ENCODE measurements at regions not wholly inside any gene's neighbourhood (a gene's known extent, or its start where the extent isn't known, plus 50 kb on each side); places are given as distances from the start of the nearest gene placed in this dataset.
"Not testable (repeated sequence)": the region's sequence is repeated elsewhere in the genome, so short reads cannot be mapped to it uniquely, and the experiment has no call there.

DNA sequence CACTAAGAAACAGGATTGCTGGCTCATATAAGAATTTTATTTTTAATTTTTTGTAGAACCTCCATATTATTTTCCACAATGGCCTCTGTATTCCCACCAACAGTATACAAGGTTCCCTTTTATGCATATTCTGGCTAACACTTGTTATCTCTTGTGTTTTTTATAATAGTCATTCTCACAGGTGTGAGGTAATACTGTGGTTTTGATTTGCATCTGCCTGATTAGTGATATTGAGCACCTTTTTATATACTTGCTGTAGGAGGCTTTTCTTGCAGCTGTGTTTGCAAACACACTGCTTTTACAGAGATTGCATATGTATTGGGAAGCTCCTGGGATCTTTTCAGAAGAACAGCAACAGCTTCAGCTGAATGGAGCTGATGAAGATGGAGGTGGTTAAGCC is 164.8 kb downstream of the DEPDC1B start:
- TF ChIP-seq, protein P1, sequence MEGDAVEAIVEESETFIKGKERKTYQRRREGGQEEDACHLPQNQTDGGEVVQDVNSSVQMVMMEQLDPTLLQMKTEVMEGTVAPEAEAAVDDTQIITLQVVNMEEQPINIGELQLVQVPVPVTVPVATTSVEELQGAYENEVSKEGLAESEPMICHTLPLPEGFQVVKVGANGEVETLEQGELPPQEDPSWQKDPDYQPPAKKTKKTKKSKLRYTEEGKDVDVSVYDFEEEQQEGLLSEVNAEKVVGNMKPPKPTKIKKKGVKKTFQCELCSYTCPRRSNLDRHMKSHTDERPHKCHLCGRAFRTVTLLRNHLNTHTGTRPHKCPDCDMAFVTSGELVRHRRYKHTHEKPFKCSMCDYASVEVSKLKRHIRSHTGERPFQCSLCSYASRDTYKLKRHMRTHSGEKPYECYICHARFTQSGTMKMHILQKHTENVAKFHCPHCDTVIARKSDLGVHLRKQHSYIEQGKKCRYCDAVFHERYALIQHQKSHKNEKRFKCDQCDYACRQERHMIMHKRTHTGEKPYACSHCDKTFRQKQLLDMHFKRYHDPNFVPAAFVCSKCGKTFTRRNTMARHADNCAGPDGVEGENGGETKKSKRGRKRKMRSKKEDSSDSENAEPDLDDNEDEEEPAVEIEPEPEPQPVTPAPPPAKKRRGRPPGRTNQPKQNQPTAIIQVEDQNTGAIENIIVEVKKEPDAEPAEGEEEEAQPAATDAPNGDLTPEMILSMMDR (conservative IDR thresholded peaks at IDR 0.05), result no peak
- TF ChIP-seq ZFX (IDR thresholded peaks at IDR 0.05), result no peak
- H3K27ac ChIP-seq, result no peak overlapping the region

DNA sequence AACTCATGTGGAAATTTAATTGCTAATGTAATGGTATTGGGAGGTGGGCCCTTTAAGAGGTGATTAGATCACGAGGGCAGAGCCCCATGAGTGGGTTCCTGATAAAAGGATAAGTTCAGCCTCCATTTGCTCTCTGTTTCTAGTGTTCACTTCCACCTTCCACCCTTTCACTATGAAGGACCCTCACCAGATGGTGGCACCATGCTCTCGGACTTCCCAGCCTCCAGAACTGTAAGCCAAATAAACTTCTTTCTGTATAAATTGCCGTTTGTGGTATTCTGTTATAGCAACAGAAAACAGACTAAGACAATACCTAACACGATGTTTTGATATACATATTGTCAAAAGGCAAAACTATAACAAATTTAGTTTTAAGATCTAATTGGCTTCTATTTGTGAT is 166.2 kb downstream of the DEPDC1B start:
- no peak for TF ChIP-seq ZFX (IDR thresholded peaks at IDR 0.05)
- TF ChIP-seq, protein P1 (conservative IDR thresholded peaks at IDR 0.05), result 0 out of 2 replicates have a peak, but pooled peaks have one; percentile 5
- no peak overlapping the region for H3K27ac ChIP-seq

DNA sequence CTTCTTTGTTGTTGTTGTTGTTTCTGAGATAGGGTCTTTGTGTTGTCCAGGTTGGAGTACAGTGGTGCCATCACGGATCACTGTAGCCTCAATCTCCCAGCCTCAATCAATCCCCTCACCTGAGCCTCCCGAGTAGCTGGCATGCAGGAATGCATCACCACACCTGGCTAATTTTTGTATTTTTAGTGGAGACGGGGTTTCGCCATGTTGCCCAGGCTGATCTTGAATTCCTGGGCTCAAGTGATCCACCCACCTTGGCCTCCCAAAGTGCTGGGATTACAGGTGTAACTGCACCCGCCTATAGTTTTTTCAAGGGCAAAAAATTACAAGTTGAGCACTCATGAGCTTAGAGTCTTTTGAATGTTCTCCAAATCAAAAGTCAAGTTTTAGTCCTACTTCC is 167.2 kb downstream of the DEPDC1B start:
- not testable (repeated sequence) for H3K27ac ChIP-seq

DNA sequence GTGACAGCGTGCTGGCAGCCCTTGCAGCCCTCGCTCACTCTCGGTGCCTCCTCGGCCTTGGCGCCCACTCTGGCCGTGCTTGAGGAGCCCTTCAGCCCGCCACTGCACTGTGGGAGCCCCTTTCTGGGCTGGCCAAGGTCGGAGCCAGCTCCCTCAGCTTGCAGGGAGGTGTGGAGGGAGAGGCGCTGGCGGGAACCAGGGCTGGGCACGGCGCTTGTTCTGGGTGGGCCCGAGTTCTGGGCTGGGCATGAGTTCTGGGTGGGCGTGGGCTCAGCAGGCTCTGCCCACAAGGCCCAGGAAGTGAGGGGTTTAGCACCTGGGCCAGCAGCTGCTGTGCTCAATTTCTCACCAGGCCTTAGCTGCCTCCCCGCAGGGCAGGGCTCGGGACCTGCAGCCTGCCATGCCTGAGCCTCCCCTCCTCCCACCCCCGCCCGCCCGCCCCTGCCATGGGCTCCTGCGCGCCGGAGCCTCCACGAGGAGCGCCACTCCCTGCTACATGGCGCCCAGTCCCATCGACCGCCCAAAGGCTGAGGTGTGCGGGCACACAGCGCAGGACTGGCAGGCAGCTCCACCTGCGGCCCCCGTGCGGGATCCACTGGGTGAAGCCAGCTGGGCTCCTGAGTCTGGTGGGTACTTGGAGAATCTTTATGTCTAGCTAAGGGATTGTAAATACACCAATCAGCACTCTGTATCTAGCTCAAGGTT is 169.7 kb downstream of the DEPDC1B start:
- H3K27ac ChIP-seq, result not testable (repeated sequence)

DNA sequence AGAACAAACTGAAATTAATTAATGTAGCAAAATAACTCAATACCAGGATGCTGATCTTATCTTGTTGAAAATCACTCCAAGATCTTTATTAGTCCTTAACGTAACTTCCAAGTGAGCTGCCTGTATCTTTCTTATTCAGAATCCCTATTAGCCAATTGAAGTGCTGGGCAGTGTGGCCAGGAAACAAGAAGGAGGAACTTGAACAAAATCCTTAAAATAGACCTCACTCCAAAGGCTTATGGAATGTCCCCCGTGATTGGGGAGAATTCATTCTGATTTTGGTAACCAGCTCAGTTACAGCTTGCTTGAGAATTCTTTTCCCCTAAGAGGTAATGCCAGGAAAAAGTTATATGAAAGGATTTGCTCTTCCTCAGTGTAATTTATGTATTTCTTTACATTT is 171.0 kb downstream of the DEPDC1B start:
- TF ChIP-seq, protein P1 (conservative IDR thresholded peaks at IDR 0.05), result no peak
- TF ChIP-seq ZFX (IDR thresholded peaks at IDR 0.05), result no peak

DNA sequence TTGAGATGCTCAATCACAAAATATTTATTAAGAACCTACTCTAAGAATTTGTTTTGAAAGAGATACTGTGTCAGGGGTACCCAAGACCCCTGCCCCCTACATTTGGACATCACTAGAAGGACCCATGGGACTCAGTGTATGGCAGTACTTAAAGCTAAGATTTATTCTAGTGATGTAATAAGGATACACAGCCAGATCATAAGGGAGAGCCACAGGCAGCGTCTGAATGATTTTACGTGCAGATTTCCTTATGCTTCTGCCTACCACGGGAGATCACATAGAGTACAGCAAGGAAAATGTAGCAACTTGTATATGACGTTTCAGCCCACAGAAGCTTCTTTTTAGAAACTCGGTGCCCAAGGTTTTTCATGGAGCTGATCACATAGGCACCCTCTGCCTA is 172.9 kb downstream of the DEPDC1B start:
- TF ChIP-seq ZFX (IDR thresholded peaks at IDR 0.05), result no peak
- TF ChIP-seq, protein P1 (conservative IDR thresholded peaks at IDR 0.05), result no peak
- H3K27ac ChIP-seq, result no peak overlapping the region

More for the DNA sequence above, 171.0 kb downstream of the DEPDC1B start:
- no peak overlapping the region for H3K27ac ChIP-seq

DNA sequence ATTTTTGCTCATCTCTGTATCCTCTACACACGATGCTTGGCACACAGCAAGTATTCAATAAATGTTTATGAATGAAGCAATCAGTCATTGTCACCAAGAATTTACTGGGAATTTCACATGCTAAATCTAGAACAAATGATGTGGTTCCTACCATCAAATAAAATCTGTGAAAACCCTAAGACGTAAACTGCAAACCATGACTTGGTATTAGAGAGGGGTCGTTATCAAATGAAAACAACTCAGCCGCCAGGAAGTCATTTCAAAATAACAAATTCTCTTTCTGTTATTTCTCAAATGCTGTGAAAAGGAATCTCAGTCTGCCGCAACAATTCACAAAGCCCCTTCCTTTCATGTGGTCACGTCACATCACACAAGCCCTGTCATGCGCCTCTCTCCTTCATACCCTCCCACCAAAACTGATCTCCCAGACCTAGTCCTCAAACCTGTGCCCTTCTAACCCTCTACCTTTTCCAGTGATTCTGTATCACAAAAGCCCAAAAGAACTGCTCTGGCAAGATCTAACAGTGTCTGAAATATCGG is 173.6 kb downstream of the DEPDC1B start:
- no peak overlapping the region for H3K27ac ChIP-seq
- no peak for TF ChIP-seq ZFX (IDR thresholded peaks at IDR 0.05)
- TF ChIP-seq, protein P1 (conservative IDR thresholded peaks at IDR 0.05), result no peak

DNA sequence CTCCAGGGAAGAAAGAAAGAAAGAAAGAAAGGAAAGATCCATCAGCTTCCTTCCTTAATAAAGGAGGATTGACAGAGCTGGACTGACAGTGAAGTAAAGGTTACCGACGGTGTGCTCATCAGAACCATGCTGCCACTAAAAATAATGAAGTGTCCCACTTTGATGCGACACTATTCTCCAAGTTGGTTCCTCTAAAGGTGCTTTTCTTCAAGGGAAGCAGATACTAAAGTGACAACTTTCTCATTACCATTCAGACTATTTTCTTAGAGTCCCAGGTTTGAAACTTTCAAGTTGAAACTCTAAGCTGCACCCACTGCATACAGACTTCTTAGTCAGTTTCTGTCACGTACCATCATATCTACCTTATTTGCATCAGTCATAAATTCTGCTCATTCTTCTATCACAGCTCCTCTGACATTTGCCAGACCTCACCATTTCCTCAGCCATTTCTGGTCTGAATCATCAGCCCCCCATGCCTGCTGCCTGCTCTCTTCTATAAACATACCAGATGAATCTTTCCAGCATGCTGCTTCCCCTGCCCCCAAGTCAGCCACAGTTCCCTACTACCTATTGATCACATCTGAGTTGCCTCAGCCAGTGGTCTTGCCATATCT is 177.6 kb downstream of the DEPDC1B start:
- no peak for TF ChIP-seq ZFX (IDR thresholded peaks at IDR 0.05)
- TF ChIP-seq, protein P1 (conservative IDR thresholded peaks at IDR 0.05), result no peak
- H3K27ac ChIP-seq, result no peak overlapping the region

All from C4-2B (cell line).